ENCODE measurements at regions not wholly inside any gene's neighbourhood (a gene's known extent, or its start where the extent isn't known, plus 50 kb on each side); places are given as distances from the start of the nearest gene placed in this dataset.

- Histone ChIP-seq H2AFZ (ENCODE audit: low read depth, low read length) (no peak overlapping the region), H3K9me3 (replicated peaks; ENCODE audit: control insufficient read depth, insufficient read depth, low read length) (no peaks in the 10 kb centered on the region), H3K27ac (ENCODE audit: insufficient read depth, low read depth, low read length) (no peak overlapping the region), H3K9me1 (replicated peaks; ENCODE audit: control insufficient read depth, extremely low read depth, insufficient read depth, low read length) (no peaks in the 10 kb centered on the region), H3K27me3 (ENCODE audit: control insufficient read depth in 2 of 2, insufficient read depth in 2 of 2, low read length in 2 of 2) (peaks cover 0 to 2% of the 10 kb centered on the region in 2 experiments), H3K4me3 (replicated peaks in 1 of 3; ENCODE audit: insufficient read depth in 1 of 3, low read depth in 1 of 3, low read length in 3 of 3) (no peak overlapping the region), H3K4me2 (ENCODE audit: insufficient read depth, low read length) (no peak overlapping the region), H4K20me1 (replicated peaks; ENCODE audit: control insufficient read depth, extremely low read depth, insufficient read depth, low read length) (no peaks in the 10 kb centered on the region), H3K36me3 (ENCODE audit: control insufficient read depth in 2 of 2, extremely low read depth in 1 of 2, insufficient read depth in 2 of 2, low read length in 2 of 2) (no peaks in the 10 kb centered on the region), H3K9ac (replicated peaks; ENCODE audit: extremely low read depth, insufficient read depth, low read length) (no peak overlapping the region), H3K4me1 (ENCODE audit: control insufficient read depth, extremely low read depth, insufficient read depth, low read length) (no peaks in the 10 kb centered on the region), H3K79me2 (ENCODE audit: control insufficient read depth, insufficient read depth, low read length) (no peaks in the 10 kb centered on the region)
- DNase-seq (ENCODE audit: low read depth, low spot score): no peak
- BruUV-seq (replicated peaks): no TSS peak
- no peak for FAIRE-seq
- ChIA-PET CTCF (no interaction called here), POLR2A (no interaction called here)
- intact Hi-C loops (cut with micrococcal nuclease): no loop called here
- no peak for TF ChIP-seq POLR2A (IDR thresholded peaks at IDR 0.05; ENCODE audit: low read depth, low read length)
- TF ChIP-seq POLR2AphosphoS5 (IDR thresholded peaks at IDR 0.05; ENCODE audit: insufficient read depth, low read depth, low read length): no peak
- no peak for TF ChIP-seq GATA2 (IDR thresholded peaks at IDR 0.05; ENCODE audit: insufficient read depth, insufficient read length, low read depth, low read length)
- no peak for TF ChIP-seq MAX (IDR thresholded peaks at IDR 0.05; ENCODE audit: insufficient read depth, insufficient read length)
- TF ChIP-seq CTCF (IDR thresholded peaks at IDR 0.05; ENCODE audit: extremely low read depth in 1 of 2, insufficient read depth in 1 of 2, low read depth in 1 of 2, low read length in 2 of 2): no peak
- dilution Hi-C loops (cut with MboI; ENCODE audit: extremely low pct_ligation_motif_present, low sequenced_read_pairs): no loop called here
These were observed 76.4 kb upstream of the TAPT1 start for GRCh38 chr4:16302648-16303047.

- H3K27me3 ChIP-seq (ENCODE audit: control insufficient read depth in 2 of 2, insufficient read depth in 2 of 2, low read length in 2 of 2): peaks cover 0 to 7% of the 10 kb centered on the region in 2 experiments
- no peaks in the 10 kb centered on the region for H3K79me2 ChIP-seq (ENCODE audit: control insufficient read depth, insufficient read depth, low read length)
- ChIA-PET CTCF (interaction anchor here (0.7 to 1.9 kb wide), 4 partner anchors 9 to 1079 kb away, joined by 3 to 6 read pairs (median 3); no protein-coding TSS in a partner anchor), POLR2A (no interaction called here)
- no peak overlapping the region for H3K4me2 ChIP-seq (ENCODE audit: insufficient read depth, low read length)
- H4K20me1 ChIP-seq (replicated peaks; ENCODE audit: control insufficient read depth, extremely low read depth, insufficient read depth, low read length): no peaks in the 10 kb centered on the region
- DNase-seq (ENCODE audit: low read depth, low spot score): no peak
- TF ChIP-seq POLR2A (IDR thresholded peaks at IDR 0.05; ENCODE audit: low read depth, low read length) (no peak), POLR2AphosphoS5 (IDR thresholded peaks at IDR 0.05; ENCODE audit: insufficient read depth, low read depth, low read length) (no peak), CTCF (IDR thresholded peaks at IDR 0.05; ENCODE audit: extremely low read depth in 1 of 2, insufficient read depth in 1 of 2, low read depth in 1 of 2, low read length in 2 of 2) (no peak), JUN (IDR thresholded peaks at IDR 0.05; ENCODE audit: borderline replicate concordance, insufficient read depth, insufficient read length, low read depth) (no peak), MAX (IDR thresholded peaks at IDR 0.05; ENCODE audit: insufficient read depth, insufficient read length) (no peak), GATA2 (IDR thresholded peaks at IDR 0.05; ENCODE audit: insufficient read depth, insufficient read length, low read depth, low read length) (no peak), MYC (IDR thresholded peaks at IDR 0.05; ENCODE audit: low read depth, low read length) (no peak), FOS (IDR thresholded peaks at IDR 0.05; ENCODE audit: borderline replicate concordance, insufficient read depth, low read length) (no peak), EZH2 (IDR thresholded peaks at IDR 0.05; ENCODE audit: borderline replicate concordance, low read depth, low read length, severe bottlenecking) (no peak)
- no peak overlapping the region for H3K9ac ChIP-seq (replicated peaks; ENCODE audit: extremely low read depth, insufficient read depth, low read length)
- H3K9me3 ChIP-seq (replicated peaks; ENCODE audit: control insufficient read depth, insufficient read depth, low read length): no peaks in the 10 kb centered on the region
- no peak overlapping the region for H2AFZ ChIP-seq (ENCODE audit: low read depth, low read length)
- H3K9me1 ChIP-seq (replicated peaks; ENCODE audit: control insufficient read depth, extremely low read depth, insufficient read depth, low read length): no peaks in the 10 kb centered on the region
- no peaks in the 10 kb centered on the region for H3K4me1 ChIP-seq (ENCODE audit: control insufficient read depth, extremely low read depth, insufficient read depth, low read length)
- no TSS peak for BruUV-seq (replicated peaks)
- H3K36me3 ChIP-seq (ENCODE audit: control insufficient read depth in 2 of 2, extremely low read depth in 1 of 2, insufficient read depth in 2 of 2, low read length in 2 of 2): no peaks in the 10 kb centered on the region
- H3K27ac ChIP-seq (ENCODE audit: insufficient read depth, low read depth, low read length): no peak overlapping the region
- intact Hi-C loops (cut with micrococcal nuclease) (no loop called here), dilution Hi-C loops (cut with MboI; ENCODE audit: extremely low pct_ligation_motif_present, low sequenced_read_pairs) (no loop called here)
- no peak for FAIRE-seq
- H3K4me3 ChIP-seq (replicated peaks in 1 of 3; ENCODE audit: insufficient read depth in 1 of 3, low read depth in 1 of 3, low read length in 3 of 3): no peak overlapping the region
These were observed 70.7 kb upstream of the TAPT1 start for GRCh38 chr4:16297003-16297402.

Measured in endothelial cell of umbilical vein (primary cell).